Tibial nerve (tissue), 4 donors: ENCODE measurements at regions not wholly inside any gene's neighbourhood (a gene's known extent, or its start where the extent isn't known, plus 50 kb on each side); places are given as distances from the start of the nearest gene placed in this dataset.

ENCODE experiments used
- EP300 ChIP-seq, 2 donors: sonication (generic); formaldehyde crosslinking; IDR thresholded peaks; one replicate each; pipeline ENCODE4 v1.6.1; 2017; ENCODE audit warnings: antibody characterized with exemption in 2 of 2, mild to moderate bottlenecking in 1 of 2
- POLR2A ChIP-seq, 2 donors: fragments of 450-650 bp; IDR thresholded peaks; one replicate each; pipeline ENCODE4 v1.6.1; 2017; ENCODE audit warnings: antibody characterized with exemption in 2 of 2, mild to moderate bottlenecking in 2 of 2, moderate library complexity in 2 of 2
- TF ChIP-seq, protein P1 (sequence below), 5 experiments: fragments of 200-600 bp in 3 of 5; fragments of 450-650 bp in 2 of 5; sonication (generic) in 3 of 5; IDR thresholded peaks; one replicate each; pipeline ENCODE4 v1.5.1; 2016 to 2019; ENCODE audit warnings: antibody characterized with exemption in 5 of 5, mild to moderate bottlenecking in 3 of 5, moderate library complexity in 2 of 5

DNA sequence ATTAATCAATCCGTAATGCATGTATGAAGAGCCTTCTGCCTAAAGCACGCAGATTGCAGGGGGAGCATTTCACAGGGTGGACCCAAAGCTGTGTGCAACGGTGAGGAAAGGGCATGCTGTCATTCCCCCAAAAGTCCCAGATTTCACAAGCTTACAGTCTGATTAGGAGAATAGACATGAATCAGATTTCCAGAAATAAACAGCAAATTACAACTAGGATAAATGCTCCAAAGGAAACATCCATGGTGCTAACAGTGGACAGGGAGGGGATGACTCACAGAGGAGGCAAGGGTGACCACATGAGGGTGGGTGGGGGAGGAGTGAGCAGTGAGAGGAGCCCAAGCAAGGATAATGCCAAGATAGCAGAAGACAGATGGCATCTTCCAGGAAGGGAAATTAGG is 258.4 kb upstream of the TAS2R1 start:
- TF ChIP-seq, protein P1, sequence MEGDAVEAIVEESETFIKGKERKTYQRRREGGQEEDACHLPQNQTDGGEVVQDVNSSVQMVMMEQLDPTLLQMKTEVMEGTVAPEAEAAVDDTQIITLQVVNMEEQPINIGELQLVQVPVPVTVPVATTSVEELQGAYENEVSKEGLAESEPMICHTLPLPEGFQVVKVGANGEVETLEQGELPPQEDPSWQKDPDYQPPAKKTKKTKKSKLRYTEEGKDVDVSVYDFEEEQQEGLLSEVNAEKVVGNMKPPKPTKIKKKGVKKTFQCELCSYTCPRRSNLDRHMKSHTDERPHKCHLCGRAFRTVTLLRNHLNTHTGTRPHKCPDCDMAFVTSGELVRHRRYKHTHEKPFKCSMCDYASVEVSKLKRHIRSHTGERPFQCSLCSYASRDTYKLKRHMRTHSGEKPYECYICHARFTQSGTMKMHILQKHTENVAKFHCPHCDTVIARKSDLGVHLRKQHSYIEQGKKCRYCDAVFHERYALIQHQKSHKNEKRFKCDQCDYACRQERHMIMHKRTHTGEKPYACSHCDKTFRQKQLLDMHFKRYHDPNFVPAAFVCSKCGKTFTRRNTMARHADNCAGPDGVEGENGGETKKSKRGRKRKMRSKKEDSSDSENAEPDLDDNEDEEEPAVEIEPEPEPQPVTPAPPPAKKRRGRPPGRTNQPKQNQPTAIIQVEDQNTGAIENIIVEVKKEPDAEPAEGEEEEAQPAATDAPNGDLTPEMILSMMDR (IDR thresholded peaks at IDR 0.05): no peak
- TF ChIP-seq POLR2A (IDR thresholded peaks at IDR 0.05) (no peak), EP300 (IDR thresholded peaks at IDR 0.05) (no peak)
